Osteoblast (primary cell): ENCODE measurements at regions not wholly inside any gene's neighbourhood (a gene's known extent, or its start where the extent isn't known, plus 50 kb on each side); places are given as distances from the start of the nearest gene placed in this dataset.

Source experiments
- DNase-seq: peaks from one replicate; pipeline ENCODE4 v3.0.0; 2011; ENCODE audit warnings: low spot score, mixed read lengths; ENCODE audit not compliant: insufficient read length; ENCODE audit errors: missing footprints
- H2AFZ ChIP-seq: 2 replicates; pipeline ENCODE4 v1.6.0; 2011; ENCODE audit warnings: mild to moderate bottlenecking, low read length
- H3K27ac ChIP-seq: 2 replicates; pipeline ENCODE4 v1.5.1; 2011; ENCODE audit warnings: mild to moderate bottlenecking, low read depth, low read length, moderate library complexity
- H3K27me3 ChIP-seq: 2 replicates; pipeline ENCODE4 v1.6.0; 2012; ENCODE audit warnings: mild to moderate bottlenecking, control low read depth, inconsistent platforms, low read length, moderate library complexity; ENCODE audit not compliant: insufficient read depth
- H3K36me3 ChIP-seq: 2 replicates; pipeline ENCODE4 v1.5.1; 2011; ENCODE audit warnings: mild to moderate bottlenecking, low read length, control low read depth, moderate library complexity; ENCODE audit not compliant: insufficient read depth
- H3K4me1 ChIP-seq: 2 replicates; pipeline ENCODE4 v1.5.1; 2011; ENCODE audit warnings: mild to moderate bottlenecking, low read length, control low read depth, moderate library complexity; ENCODE audit not compliant: insufficient read depth
- H3K4me2 ChIP-seq: 2 replicates; pipeline ENCODE4 v1.6.0; 2011; ENCODE audit warnings: mild to moderate bottlenecking, low read length; ENCODE audit not compliant: insufficient read depth
- H3K4me3 ChIP-seq: fragments of 200-600 bp; sonication (generic); 3 replicates; pipeline ENCODE4 v1.5.1; 2012; ENCODE audit warnings: mild to moderate bottlenecking, low read length, inconsistent platforms; ENCODE audit not compliant: insufficient read depth
- H3K79me2 ChIP-seq: 2 replicates; pipeline ENCODE4 v1.6.0; 2012; ENCODE audit warnings: mild to moderate bottlenecking, low read length, control low read depth, inconsistent platforms; ENCODE audit not compliant: insufficient read depth
- H3K9me3 ChIP-seq: 2 replicates; pipeline ENCODE4 v1.5.1; 2011; ENCODE audit warnings: low read depth, low read length, control low read depth
- H4K20me1 ChIP-seq: 2 replicates; pipeline ENCODE4 v1.6.0; 2012; ENCODE audit warnings: mild to moderate bottlenecking, low read length, control low read depth; ENCODE audit not compliant: insufficient read depth
- TF ChIP-seq, protein P1 (sequence below): IDR thresholded peaks from 2 replicates; pipeline ENCODE4 v1.5.1; 2011; ENCODE audit warnings: mild to moderate bottlenecking, low read depth, low read length, moderate library complexity; ENCODE audit errors: extremely low read depth

DNA sequence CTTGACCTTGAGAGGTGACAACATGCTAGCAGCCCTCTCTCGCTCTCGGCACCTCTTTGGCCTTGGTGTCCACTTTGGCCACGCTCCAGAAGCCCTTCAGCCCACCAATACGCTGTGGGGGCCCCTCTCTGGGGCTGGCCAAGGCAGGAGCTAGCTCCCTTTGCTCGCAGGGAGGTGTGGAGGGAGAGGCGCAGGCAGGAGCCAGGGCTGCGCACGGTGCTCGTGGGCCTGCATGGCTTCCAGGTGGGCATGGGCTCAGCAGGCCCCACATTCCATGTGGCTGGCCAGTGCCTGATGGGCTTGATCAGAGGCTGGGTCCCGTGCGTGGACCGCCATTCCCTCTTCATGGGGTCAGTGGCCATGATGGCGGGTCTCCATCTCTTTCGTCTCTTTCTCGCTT lies 1237.0 kb upstream of the USP15 start:
- no peaks in the 10 kb centered on the region for H3K36me3 ChIP-seq
- no peaks in the 10 kb centered on the region for H3K79me2 ChIP-seq
- no peaks in the 10 kb centered on the region for H4K20me1 ChIP-seq
- TF ChIP-seq, protein P1, sequence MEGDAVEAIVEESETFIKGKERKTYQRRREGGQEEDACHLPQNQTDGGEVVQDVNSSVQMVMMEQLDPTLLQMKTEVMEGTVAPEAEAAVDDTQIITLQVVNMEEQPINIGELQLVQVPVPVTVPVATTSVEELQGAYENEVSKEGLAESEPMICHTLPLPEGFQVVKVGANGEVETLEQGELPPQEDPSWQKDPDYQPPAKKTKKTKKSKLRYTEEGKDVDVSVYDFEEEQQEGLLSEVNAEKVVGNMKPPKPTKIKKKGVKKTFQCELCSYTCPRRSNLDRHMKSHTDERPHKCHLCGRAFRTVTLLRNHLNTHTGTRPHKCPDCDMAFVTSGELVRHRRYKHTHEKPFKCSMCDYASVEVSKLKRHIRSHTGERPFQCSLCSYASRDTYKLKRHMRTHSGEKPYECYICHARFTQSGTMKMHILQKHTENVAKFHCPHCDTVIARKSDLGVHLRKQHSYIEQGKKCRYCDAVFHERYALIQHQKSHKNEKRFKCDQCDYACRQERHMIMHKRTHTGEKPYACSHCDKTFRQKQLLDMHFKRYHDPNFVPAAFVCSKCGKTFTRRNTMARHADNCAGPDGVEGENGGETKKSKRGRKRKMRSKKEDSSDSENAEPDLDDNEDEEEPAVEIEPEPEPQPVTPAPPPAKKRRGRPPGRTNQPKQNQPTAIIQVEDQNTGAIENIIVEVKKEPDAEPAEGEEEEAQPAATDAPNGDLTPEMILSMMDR, result no peak
- no peak overlapping the region for H3K27ac ChIP-seq
- no peak overlapping the region for H3K4me2 ChIP-seq
- no peak for DNase-seq
- no peaks in the 10 kb centered on the region for H3K9me3 ChIP-seq
- H2AFZ ChIP-seq, result no peak overlapping the region
- H3K27me3 ChIP-seq, result no peaks in the 10 kb centered on the region
- no peaks in the 10 kb centered on the region for H3K4me1 ChIP-seq
- H3K4me3 ChIP-seq, result no peak overlapping the region

- no peaks in the 10 kb centered on the region for H4K20me1 ChIP-seq
- H3K4me3 ChIP-seq, result no peak overlapping the region
- TF ChIP-seq, protein P1, result no peak
Observed at GRCh38 chr12:61029516-61029915, 1230.7 kb upstream of the USP15 start.

DNA sequence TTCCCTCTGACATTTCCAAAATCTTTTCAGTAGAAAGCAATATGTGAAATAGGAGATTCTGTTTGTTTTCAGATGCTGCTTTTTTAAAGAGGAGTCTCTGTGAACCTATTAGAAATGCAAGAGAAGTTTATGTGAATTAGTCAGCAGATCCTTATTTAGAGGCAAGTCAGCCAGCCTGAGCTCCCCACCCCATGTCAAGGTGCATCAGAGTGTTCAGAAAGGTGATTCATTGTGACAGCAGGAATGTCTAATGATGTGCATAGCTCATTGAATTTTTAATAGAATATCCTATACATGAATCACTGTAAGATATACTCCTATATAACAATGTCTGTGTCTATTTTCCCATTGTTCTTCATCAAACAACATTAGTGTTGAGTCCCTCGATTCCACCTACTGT lies 1222.4 kb upstream of the USP15 start:
- Histone ChIP-seq H3K27ac (no peak overlapping the region), H3K27me3 (no peaks in the 10 kb centered on the region), H3K79me2 (no peaks in the 10 kb centered on the region), H2AFZ (no peak overlapping the region), H3K4me2 (no peak overlapping the region), H3K36me3 (no peaks in the 10 kb centered on the region), H4K20me1 (no peaks in the 10 kb centered on the region), H3K4me1 (no peaks in the 10 kb centered on the region), H3K4me3 (no peak overlapping the region), H3K9me3 (peaks cover 2% of the 10 kb centered on the region)
- DNase-seq, result no peak
- TF ChIP-seq, protein P1, result no peak

More at GRCh38 chr12:61029516-61029915, 1230.7 kb upstream of the USP15 start:
- no peak overlapping the region for H3K4me2 ChIP-seq
- no peaks in the 10 kb centered on the region for H3K79me2 ChIP-seq
- no peaks in the 10 kb centered on the region for H3K36me3 ChIP-seq
- DNase-seq, result no peak
- no peaks in the 10 kb centered on the region for H3K4me1 ChIP-seq
- H3K27ac ChIP-seq, result no peak overlapping the region
- no peak overlapping the region for H2AFZ ChIP-seq
- H3K27me3 ChIP-seq, result no peaks in the 10 kb centered on the region
- H3K9me3 ChIP-seq, result peaks cover 3% of the 10 kb centered on the region

GRCh38 chr12:61043838-61044237 lies 1216.4 kb upstream of the USP15 start:
- no peaks in the 10 kb centered on the region for H3K27me3 ChIP-seq
- H3K36me3 ChIP-seq, result no peaks in the 10 kb centered on the region
- H3K4me2 ChIP-seq, result no peak overlapping the region
- no peaks in the 10 kb centered on the region for H3K4me1 ChIP-seq
- H3K79me2 ChIP-seq, result no peaks in the 10 kb centered on the region
- H3K27ac ChIP-seq, result no peak overlapping the region
- H3K9me3 ChIP-seq, result no peaks in the 10 kb centered on the region
- no peak overlapping the region for H2AFZ ChIP-seq
- H4K20me1 ChIP-seq, result no peaks in the 10 kb centered on the region
- no peak overlapping the region for H3K4me3 ChIP-seq
- TF ChIP-seq, protein P1, result no peak
- DNase-seq, result no peak
